HG03460 (cell line): ENCODE measurements at regions not wholly inside any gene's neighbourhood (a gene's known extent, or its start where the extent isn't known, plus 50 kb on each side); places are given as distances from the start of the nearest gene placed in this dataset.
"Not testable (repeated sequence)": the region's sequence is repeated elsewhere in the genome, so short reads cannot be mapped to it uniquely, and the experiment has no call there.

Source experiments
- ATAC-seq: cut with Tn5 transposase; IDR thresholded peaks from one replicate; pipeline ENCODE4 v1.9.1; 2021; ENCODE audit not compliant: unreplicated experiment

DNA sequence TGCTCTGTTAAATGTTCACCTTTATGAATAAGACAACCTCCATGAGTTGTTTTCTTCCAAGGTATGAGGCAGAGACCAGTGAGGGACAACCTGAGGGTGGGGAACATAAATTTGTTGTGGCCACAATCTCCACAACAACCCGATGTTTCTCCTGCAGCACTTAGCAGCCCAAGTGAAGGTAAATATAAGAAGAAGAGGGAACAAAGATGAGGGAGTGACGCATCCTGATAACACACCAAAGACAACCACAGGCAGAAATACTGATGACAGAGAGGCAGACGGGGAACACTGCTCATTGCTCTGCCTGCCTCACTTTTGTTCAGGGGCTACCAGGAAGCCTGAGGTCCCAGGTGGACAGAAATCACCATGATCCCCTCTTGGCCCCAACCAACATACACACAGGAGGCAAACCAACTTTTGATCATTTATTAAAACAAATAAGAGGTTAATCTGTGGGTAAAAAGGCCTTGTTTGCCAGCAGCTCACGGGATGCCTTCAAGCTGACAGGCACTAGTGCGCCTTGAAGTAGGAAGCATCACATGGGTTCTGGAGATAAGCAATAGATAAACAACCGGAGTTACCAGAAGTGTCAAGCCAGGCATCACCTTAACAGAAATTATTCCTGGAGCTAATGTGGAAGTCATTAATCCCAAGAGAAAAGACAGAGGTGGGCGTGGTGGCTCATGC, 104.9 kb upstream of the ALDH3B2 start:
- not testable (repeated sequence) for ATAC-seq

- ATAC-seq, result no peak
These were observed 102.6 kb upstream of the ALDH3B2 start for GRCh38 chr11:67776852-67777520.

DNA sequence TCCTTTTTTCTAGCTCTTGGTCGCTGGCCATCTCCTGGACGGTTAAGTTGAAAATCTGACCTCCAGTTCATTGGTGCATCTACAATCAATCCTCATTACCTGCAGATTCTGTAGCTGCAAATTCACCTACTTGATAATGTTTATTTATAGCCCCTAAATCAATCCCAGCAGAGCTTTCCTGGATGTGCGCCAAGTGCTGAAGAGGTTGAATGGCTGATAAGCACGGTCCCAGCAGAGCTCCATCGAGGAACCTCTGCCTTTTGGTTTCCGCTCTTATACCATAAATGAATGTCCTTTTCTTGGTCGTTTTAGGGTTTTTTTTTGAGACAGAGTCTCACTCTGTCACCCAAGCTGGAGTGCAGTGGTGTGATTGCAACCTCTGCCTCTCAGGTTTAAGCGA, 99.8 kb upstream of the ALDH3B2 start:
- ATAC-seq, result not testable (repeated sequence)

GRCh38 chr11:67768001-67768730, 93.7 kb upstream of the ALDH3B2 start:
- not testable (repeated sequence) for ATAC-seq

- not testable (repeated sequence) for ATAC-seq
These were observed 86.8 kb upstream of the ALDH3B2 start for GRCh38 chr11:67761211-67761610.

DNA sequence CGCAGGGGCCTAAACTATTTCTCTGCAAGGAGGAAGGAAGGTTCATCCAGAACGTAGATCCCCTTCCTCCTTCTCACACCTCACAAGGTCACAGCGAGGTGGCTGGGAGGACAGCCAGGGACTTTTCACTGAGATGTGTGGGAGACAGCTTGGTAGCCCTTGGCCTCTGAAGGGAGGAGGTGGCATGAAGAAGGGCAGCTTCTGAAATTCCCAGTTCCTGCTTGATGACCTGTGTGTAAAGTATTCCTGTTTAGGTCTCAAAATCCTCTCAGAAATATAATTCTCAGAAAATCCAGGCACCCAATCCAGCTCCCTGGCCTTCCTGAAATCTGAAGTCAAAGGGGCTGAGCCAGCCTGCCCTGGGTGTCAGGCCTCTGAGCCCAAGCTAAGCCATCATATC, 84.9 kb upstream of the ALDH3B2 start:
- ATAC-seq, result not testable (repeated sequence)

DNA sequence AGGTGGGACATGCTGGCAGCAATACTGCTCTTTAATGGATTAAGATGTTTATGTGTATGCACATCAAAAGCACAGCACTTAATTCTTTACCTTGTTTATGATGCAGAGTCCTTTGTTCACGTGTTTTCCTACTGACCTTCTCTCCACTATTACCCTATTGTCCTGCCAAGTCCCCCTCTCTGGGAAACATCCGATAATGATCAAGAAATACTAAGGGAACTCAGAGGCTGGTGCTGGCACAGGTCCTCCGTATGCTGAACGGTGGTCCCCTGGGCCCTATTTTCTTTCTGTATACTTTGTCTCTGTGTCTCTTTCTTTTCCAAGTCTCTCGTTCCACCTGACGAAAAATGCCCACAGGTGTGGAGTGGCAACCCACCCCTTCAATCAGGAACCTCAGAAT, 84.0 kb upstream of the ALDH3B2 start:
- ATAC-seq, result not testable (repeated sequence)

DNA sequence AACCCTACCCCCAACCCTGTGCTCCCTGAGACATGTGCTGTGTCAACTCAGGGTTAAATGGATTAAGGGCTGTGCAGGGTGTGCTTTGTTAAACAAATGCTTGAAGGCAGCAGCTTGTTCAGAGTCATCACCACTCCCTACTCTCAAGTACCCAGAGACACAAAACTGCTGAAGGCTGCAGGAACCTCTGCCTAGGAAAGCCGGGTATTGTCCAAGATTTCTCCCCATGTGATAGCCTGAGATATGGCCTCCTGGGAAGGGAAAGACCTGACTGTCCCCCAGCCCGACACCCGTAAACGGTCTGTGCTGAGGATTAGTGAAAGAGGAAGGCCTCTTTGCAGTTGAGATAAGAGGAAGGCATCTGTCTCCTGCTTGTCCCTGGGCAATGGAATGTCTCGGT, 83.6 kb upstream of the ALDH3B2 start:
- ATAC-seq, result not testable (repeated sequence)

DNA sequence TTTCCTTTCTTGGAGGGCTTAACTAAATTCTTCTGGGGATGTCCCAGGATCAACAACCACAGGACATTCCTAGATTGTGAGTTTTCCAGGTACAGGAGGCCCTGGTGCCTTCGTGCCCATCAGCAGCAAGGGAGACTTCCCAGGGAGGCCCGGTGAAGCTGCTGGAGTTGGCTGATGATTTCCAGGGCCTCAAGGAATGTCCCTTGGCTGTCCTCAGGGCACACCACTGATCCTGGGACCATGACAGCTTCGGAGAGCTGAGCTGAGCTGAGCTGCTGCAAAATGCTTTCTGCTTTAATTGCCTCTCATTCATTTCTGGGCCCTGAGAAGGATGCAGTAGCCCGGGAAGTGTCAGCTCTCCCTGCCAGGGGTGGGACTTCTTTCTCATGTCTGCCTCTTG, 79.4 kb upstream of the ALDH3B2 start:
- ATAC-seq, result not testable (repeated sequence)

GRCh38 chr11:67745181-67745726, 70.8 kb upstream of the ALDH3B2 start:
- ATAC-seq, result no peak

DNA sequence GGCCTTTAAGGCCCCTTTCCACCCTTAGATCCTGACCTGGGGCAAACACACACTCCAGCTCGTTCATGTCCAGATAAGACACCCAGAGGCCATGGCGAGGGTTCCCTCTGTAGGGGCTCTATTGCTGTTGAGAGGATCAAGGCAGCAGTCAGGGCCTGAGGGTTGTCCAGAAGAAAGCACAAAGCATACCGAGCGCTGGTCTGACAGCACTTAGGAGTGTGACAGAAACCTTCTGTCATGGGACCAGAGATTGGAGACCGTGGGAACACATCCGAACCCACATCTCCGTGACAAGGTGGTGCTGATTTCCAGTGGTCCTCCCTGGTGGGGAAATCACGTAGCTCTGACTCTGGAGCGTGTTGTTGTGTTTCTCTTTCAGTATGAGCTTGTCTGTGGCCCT, 69.8 kb upstream of the ALDH3B2 start:
- not testable (repeated sequence) for ATAC-seq

GRCh38 chr11:67738231-67738630, 63.8 kb upstream of the ALDH3B2 start:
- ATAC-seq, result not testable (repeated sequence)

GRCh38 chr11:67737562-67738080, 63.2 kb upstream of the ALDH3B2 start:
- ATAC-seq, result not testable (repeated sequence)

- ATAC-seq, result no peak
These were observed 57.8 kb upstream of the ALDH3B2 start for GRCh38 chr11:67732045-67732787.

DNA sequence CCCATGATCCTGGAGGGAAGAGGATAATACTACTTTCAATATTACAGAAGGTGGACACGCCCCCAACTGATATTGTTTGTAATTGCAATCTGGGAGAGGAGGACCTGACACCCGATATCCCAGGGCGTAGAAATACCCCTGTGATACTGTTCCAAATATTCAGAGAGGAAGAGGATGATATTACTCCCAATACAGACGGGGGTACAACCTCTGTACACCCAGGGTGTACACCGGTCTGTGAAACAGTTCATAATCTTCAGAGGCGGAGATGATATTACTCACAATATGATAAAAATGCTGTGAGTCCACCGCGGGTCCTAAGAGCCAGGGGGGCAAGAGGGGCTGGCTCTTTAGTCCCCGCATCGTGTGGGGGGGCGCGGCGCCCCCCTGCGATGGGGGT, 57.2 kb upstream of the ALDH3B2 start:
- ATAC-seq, result no peak

GRCh38 chr11:67728163-67728571, 53.7 kb upstream of the ALDH3B2 start:
- ATAC-seq, result not testable (repeated sequence)

DNA sequence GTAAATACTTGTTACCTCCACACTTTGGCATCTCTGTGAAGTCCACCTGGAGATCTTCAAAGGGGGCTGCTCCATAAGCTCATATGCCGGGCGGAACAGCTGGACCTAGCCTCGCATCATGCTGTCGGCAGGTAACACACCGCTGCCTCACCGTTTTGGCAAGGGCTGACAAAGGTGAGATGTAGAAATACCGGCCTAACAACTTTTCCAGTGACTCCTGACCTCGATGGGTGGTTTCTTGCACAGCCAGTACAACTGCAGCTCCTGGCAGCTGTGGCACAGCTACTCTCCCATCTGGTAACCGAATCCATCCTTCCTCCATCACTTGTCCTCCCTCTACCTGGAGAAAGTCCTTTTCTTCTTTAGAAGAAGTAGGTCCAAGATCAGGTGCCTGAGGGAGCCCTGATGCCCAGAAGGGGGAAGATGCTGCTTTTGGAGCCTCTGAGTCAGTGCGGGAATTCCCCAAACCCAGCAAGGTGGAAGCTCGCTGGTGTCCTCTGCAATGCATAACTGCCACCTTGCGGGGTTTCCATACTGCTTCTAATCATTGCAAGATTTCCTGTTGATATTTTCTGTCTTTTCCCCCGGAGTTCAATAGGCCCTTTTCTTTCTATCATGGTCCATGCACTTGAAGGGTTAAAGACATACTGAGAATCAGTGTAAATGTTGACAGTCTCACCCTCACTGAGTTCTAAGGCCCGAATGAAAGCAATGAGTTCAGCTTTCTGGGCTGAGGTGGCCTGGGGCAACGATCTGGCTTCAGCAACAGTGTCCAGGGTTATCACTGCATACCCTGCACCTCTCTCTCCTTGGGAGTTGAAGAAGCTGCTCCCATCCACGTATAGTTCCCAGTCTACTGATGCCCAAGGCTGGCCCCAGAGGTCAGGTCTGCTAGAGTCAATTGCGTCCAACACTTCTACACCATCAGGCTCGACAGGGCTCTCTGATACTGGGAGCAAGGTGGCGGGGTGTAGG, 52.9 kb upstream of the ALDH3B2 start:
- ATAC-seq, result not testable (repeated sequence)
